ENCODE measurements at regions not wholly inside any gene's neighbourhood (a gene's known extent, or its start where the extent isn't known, plus 50 kb on each side); places are given as distances from the start of the nearest gene placed in this dataset.
"Not testable (repeated sequence)": the region's sequence is repeated elsewhere in the genome, so short reads cannot be mapped to it uniquely, and the experiment has no call there.

- DNase-seq (ENCODE audit: low spot score): no peak
These were observed 283.7 kb downstream of the BTBD3 start for GRCh38 chr20:12201289-12201991.

GRCh38 chr20:12203399-12203798 lies 285.7 kb downstream of the BTBD3 start:
- DNase-seq (ENCODE audit: low spot score): no peak

DNA sequence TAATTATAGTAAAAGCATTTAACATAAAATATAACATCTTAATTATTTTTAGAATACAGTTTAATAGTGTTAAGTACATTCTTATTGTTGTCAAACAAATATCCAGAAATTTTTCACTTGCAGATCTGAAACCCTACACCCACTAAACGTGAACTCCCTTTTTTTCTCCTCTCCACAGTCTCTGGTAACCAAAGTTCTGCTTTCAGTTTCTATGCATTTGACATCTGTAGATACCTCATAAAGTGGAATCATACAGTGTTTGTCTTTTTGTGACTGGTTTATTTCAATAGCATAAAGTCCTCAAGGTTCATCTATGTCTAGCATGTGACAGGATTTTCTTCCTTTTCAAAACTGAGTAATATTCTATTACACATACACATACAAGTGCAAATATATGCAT lies 286.3 kb downstream of the BTBD3 start:
- no peak for DNase-seq (ENCODE audit: low spot score)

DNA sequence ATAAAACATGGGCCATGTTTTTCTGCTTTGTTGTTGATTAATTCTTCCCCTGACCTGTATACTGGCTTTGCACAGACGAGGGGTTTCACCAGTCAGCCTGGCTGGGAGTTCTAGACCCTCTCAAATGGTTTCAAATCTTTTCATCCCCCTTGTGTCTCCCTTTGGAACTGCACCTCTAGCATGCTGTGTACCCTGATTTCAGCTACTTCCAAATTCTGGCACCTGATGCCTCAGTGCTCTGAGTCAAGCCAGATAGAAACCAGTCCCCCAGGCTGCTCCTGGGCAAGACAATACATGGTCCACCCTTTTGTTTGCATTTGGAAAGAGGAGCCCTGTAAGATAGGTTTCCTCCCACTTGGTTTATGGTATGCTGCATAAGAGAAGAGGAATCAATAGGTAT lies 290.2 kb downstream of the BTBD3 start:
- DNase-seq (ENCODE audit: low spot score): peak; percentile 72

GRCh38 chr20:12210591-12210990 lies 292.9 kb downstream of the BTBD3 start:
- no peak for DNase-seq (ENCODE audit: low spot score)

- DNase-seq (ENCODE audit: low spot score): no peak
These were observed 293.7 kb downstream of the BTBD3 start for GRCh38 chr20:12211361-12211760.

- no peak for DNase-seq (ENCODE audit: low spot score)
These were observed 299.7 kb downstream of the BTBD3 start for GRCh38 chr20:12217382-12217781.

DNA sequence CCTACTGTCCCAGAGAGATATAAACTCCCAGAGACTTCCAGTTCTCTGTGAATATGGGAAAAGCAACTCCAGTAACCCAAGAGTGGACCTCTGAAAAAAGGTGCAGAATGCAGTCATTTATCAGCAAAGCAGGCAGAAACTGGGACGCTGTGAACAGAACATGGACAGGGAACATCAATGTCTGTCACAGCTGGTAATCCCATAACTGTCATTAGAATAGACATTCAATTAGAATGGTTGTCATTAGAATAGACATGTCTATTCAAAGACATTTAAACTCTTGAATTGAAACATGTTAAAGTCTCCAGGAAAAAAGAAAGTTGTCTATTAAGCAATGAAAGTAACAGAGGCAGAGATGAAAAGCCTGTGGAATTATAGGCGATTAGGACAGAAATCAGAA lies 302.1 kb downstream of the BTBD3 start:
- no peak for DNase-seq (ENCODE audit: low spot score)

GRCh38 chr20:12223057-12223456 lies 305.4 kb downstream of the BTBD3 start:
- no peak for DNase-seq (ENCODE audit: low spot score)

DNA sequence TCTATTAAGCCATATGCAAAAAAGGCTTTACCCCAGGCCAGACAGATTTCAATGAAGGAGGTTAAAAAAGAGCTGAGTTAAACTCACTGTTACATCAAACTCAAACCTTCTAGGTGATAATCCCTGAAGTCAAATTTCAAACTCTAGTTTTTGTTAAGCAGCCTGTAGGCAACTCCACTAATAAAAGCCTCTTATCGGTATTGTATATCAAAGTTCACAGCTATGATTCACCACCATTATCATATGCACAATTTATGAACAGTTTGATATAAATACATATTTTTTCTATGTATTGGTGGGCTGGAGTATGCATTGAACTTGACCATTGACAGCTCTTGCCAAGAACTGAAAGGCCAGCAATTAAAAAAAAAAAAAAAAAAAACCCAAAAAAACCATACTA lies 308.2 kb downstream of the BTBD3 start:
- DNase-seq (ENCODE audit: low spot score): no peak

GRCh38 chr20:12229891-12230290 lies 312.2 kb downstream of the BTBD3 start:
- DNase-seq (ENCODE audit: low spot score): no peak

- DNase-seq (ENCODE audit: low spot score): no peak
These were observed 320.1 kb downstream of the BTBD3 start for GRCh38 chr20:12237772-12238171.

DNA sequence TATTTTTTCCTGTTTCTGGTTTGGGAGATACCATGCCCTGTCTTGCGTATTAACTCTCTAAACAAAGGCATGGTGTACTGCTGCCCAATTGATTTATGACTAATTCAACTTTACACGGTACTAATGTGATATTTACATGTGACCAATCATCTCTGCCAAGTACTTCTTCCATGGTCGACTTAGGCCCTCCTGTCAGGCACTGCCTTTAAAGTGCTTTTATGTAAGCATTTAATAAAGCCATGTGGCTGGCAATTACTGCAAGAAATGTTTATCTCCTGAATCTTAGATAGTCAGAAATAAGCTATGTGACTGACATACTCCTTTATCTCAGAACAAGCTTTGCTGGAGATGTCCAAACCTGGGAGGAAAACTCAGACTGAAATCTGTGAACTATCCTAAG lies 323.4 kb downstream of the BTBD3 start:
- no peak for DNase-seq (ENCODE audit: low spot score)

- no peak for DNase-seq (ENCODE audit: low spot score)
These were observed 325.6 kb downstream of the BTBD3 start for GRCh38 chr20:12243327-12243726.

GRCh38 chr20:12248481-12248880 lies 330.8 kb downstream of the BTBD3 start:
- no peak for DNase-seq (ENCODE audit: low spot score)

DNA sequence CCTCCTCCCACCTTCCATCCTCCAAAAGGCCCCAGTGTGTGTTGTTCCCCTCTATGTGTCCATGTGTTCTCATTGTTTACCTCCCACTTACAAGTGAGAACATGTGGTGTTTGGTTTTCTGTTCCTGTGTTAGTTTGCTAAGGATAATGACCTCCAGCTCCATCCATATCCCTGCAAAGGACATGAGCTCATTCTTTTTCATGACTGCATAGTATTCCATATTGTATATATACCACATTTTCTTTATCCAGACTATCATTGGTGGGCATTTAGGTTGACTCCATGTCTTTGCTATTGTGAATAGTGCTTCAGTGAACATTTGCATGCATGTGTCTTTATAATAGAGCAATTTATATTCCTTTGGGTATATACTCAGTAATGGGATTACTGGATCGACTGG lies 333.0 kb downstream of the BTBD3 start:
- not testable (repeated sequence) for DNase-seq (ENCODE audit: low spot score)

DNA sequence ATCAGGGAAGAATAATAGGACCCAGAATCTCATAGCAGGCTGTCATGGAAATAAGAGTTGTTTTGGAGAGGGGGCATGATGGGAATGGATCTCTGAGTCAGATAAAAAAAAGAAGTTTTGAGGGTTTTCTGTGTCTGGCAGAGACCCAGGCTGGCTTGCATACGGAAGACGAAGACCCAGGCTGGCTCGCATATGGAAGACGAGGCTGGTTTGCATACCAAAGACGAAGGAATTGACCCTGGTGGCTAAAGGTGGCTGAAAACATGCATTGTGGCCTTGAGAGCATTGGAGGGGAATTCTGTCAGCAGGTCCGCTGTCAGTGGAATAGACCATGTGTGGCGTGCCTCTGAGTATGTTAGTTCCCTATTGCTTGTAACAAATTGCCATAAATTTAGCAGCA lies 335.1 kb downstream of the BTBD3 start:
- DNase-seq (ENCODE audit: low spot score): no peak

- peak; percentile 25 for DNase-seq (ENCODE audit: low spot score)
These were observed 337.8 kb downstream of the BTBD3 start for GRCh38 chr20:12255461-12255970.

DNA sequence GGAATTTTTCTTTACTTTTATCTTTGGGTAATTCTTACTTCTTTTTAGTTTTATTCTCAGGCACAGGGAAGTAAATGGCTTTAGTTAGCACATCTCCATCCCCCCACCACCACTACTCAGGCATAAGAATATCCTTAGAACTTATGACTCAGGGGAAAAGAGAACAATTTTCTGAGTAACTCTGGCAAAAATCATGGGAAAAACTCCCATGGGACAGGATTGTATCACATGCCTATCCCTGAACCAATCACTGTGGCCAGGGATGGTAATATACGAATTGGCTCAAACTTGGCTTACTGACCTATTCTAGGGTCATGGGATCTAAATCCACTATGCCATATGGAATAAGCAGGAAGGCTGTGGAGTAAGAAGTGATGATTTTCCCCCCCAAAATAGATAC lies 339.1 kb downstream of the BTBD3 start:
- DNase-seq (ENCODE audit: low spot score): no peak

DNA sequence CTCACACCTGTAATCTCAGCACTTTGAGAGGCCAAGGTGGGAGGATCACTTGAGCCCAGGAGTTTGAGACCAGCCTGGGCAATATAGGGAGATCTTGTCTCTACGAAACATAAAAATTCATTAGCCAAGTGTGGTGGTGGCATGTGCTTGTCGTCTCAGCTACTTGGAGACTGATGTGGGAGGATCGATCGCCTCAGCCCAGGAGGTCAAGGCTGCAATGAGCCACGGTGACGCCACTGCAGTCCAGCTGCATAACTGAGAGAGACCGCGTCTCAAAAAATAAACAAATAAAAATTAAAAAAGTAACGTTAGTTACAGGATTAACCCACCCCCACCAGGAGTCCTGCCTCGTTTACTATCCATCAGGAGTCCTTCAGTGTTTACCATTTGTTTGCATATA lies 345.1 kb downstream of the BTBD3 start:
- no peak for DNase-seq (ENCODE audit: low spot score)

GRCh38 chr20:12264711-12265110 lies 347.0 kb downstream of the BTBD3 start:
- no peak for DNase-seq (ENCODE audit: low spot score)

DNA sequence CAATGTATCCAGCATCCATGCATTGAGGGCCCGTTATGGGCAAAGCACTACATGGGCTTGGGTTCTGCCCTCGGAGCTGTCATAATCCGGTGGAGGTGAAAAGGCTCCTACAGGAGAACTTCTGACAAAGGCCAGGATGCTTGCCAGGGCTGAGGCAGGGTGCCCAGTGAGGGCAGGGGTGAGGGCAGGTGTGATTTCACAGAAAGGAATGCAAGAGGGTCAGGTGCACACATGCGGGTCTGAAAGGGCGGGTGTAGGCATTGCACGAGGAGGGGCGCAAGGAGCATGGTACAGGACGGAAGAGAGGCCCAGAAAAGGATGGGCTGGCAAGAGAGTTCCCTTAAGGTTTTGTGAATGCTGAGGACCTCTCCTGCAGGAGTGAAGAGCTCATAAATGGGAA lies 348.0 kb downstream of the BTBD3 start:
- no peak for DNase-seq (ENCODE audit: low spot score)

DNA sequence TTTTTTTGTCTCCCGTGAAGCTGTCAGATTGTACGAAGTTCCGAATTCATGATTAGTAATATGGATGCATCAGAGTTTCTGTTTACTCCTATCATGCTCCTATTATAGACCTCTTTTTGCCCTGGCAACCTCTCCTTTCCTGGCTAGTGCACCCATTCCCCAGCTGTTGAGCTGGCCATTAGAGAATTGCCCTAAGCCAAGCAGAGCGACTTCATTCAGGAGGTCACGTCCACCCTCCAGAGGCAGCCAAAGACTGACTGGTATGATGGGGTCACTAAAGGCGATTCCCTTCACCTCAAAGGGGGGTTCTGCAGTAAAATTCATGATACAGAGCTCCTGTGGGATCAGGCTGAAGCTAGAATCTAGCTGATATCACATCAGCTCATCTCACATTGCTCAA lies 351.9 kb downstream of the BTBD3 start:
- no peak for DNase-seq (ENCODE audit: low spot score)

DNA sequence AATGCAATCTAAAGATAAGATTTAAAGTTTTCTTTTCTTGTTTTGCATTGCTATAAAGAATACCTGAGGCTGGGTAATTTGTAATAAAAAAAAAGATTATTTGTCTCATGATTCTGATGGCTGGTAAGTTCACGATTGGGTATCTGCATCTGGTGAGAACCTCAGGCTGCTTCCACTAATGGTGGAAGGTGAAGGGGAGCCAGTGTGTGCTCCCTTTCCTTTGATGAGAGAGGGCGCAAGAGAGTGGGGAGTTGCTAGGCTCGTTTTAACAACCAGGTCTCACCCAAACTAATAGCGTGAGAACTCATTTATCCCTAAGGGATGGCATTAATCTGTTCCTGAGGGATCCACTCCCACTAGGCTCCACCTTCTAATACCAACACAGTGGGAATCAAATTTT lies 353.2 kb downstream of the BTBD3 start:
- no peak for DNase-seq (ENCODE audit: low spot score)

Data from HT-29 (cell line).